Mucosa of descending colon (tissue), 3 donors: ENCODE measurements at regions not wholly inside any gene's neighbourhood (a gene's known extent, or its start where the extent isn't known, plus 50 kb on each side); places are given as distances from the start of the nearest gene placed in this dataset. TPM values are rescaled to one million over a fixed set of nuclear protein-coding genes. Genes with fewer than 3 reads are reported as not detected.

ENCODE experiments used
- ATAC-seq: fragments of 200-7000 bp; cut with Tn5 transposase; one replicate; pipeline ENCODE4 v1.9.1; 2020; ENCODE audit warnings: mild to moderate bottlenecking, moderate library complexity
- DNase-seq, 3 donors: peaks; one replicate each; pipeline ENCODE4 v3.0.0-alpha.2; 2020
- H3K36me3 ChIP-seq: fragments of 200-600 bp; one replicate; pipeline ENCODE4 v1.8.0; 2021; ENCODE audit warnings: low read depth, mild to moderate bottlenecking
- H3K4me1 ChIP-seq: fragments of 200-600 bp; one replicate; pipeline ENCODE4 v1.8.0; 2021; ENCODE audit warnings: low read depth, mild to moderate bottlenecking
- H3K4me3 ChIP-seq: fragments of 200-600 bp; one replicate; pipeline ENCODE4 v1.8.0; 2021; ENCODE audit warnings: mild to moderate bottlenecking
- H3K9me3 ChIP-seq: fragments of 200-600 bp; one replicate; pipeline ENCODE4 v1.8.0; 2021; ENCODE audit warnings: mild to moderate bottlenecking
- intact Hi-C, 2 donors: fragments of 100-400 bp; cut with DNase I in 1 of 2; cut with micrococcal nuclease in 1 of 2; formaldehyde crosslinking; loops; one replicate each; pipeline versions ENCODE4 v1.11.0 to v1.11.1; 2022; cut with DNase I, micrococcal nuclease
- microRNA-seq: library from miRNA; unstranded; fragments of <30 nt; microRNA quantifications from one replicate; pipeline ENCODE4, GENCODE V29; 2019
- TF ChIP-seq, protein P1 (sequence below): fragments of 200-600 bp; IDR thresholded peaks from one replicate; pipeline ENCODE4 v1.8.0; 2022; ENCODE audit warnings: antibody characterized with exemption, mild to moderate bottlenecking
- donor health status: DM: no; HTN: no; CAD: no; lungs with moderate emphysema.
- donor health status: DM: no; HTN: no; CAD: no.
- donor health status: DM: no; HTN: yes; CAD: no.

DNA sequence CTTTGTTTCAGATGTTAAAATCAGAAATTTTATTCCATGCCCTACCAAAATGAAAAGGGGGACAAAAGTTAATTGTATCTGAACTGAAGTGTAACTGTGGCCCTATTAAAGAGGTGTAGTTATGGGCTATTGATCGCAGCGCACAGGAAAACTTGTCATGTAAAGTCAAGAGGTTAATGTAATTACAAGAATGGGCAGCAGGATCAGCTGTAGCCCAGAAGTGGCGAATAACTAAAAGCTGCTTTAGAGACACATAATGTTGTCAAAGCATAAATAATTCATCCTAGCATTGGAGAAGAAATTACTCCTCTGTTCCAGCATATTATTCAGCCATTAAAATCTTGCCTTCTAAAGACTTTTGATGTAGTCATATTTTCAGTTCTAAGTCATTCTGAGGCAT, 211.8 kb downstream of the EPHA4 start:
- Histone ChIP-seq H3K36me3 (no peaks in the 10 kb centered on the region), H3K4me1 (no peaks in the 10 kb centered on the region), H3K9me3 (no peaks in the 10 kb centered on the region), H3K4me3 (no peak overlapping the region)
- TF ChIP-seq, protein P1, sequence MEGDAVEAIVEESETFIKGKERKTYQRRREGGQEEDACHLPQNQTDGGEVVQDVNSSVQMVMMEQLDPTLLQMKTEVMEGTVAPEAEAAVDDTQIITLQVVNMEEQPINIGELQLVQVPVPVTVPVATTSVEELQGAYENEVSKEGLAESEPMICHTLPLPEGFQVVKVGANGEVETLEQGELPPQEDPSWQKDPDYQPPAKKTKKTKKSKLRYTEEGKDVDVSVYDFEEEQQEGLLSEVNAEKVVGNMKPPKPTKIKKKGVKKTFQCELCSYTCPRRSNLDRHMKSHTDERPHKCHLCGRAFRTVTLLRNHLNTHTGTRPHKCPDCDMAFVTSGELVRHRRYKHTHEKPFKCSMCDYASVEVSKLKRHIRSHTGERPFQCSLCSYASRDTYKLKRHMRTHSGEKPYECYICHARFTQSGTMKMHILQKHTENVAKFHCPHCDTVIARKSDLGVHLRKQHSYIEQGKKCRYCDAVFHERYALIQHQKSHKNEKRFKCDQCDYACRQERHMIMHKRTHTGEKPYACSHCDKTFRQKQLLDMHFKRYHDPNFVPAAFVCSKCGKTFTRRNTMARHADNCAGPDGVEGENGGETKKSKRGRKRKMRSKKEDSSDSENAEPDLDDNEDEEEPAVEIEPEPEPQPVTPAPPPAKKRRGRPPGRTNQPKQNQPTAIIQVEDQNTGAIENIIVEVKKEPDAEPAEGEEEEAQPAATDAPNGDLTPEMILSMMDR = no peak
- DNase-seq (no peak), ATAC-seq (no peak)
- intact Hi-C loops = no loop called here

DNA sequence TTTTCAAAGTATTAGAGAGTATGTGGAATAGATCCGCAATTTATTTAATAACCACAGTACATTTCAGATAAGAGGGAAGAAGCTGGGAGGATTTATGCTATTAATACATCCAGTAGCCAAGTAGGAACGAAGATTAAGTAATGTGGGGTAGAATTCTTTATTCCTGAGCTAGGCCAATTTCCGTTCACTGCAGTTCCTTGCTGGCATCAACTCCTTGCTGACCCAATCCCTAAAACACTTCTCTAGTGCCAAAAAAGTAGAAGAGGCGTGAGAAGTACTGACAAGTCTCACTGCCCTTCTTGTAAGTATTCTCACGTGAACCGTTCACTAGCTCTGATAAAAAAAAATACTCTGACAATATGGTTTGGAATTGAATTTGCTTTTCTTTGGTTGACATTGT, 211.4 kb downstream of the EPHA4 start:
- DNase-seq (no peak), ATAC-seq (no peak)
- Histone ChIP-seq H3K36me3 (no peaks in the 10 kb centered on the region), H3K4me3 (no peak overlapping the region), H3K9me3 (no peaks in the 10 kb centered on the region), H3K4me1 (no peaks in the 10 kb centered on the region)
- TF ChIP-seq, protein P1 = no peak
- intact Hi-C loops = no loop called here

DNA sequence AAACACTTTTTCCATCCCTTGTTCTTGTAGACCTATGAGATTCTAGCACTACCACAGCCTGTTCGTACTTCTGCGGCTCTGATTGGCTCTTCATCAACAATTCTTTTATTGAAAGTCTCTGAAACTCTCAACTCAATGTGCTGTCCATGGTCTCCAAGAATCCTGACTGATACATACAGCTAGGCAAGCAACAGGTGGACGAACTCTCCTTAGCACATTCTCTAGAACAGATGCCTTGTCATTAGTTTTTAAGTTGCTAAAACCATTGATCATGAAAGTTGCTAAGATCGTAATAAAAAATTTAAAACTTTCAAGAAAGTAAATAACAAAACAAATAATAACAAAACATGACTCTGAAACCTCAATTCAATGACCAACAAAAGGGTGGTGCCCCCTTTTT, 210.5 kb downstream of the EPHA4 start:
- Histone ChIP-seq H3K36me3 (no peaks in the 10 kb centered on the region), H3K4me1 (no peaks in the 10 kb centered on the region), H3K4me3 (no peak overlapping the region), H3K9me3 (no peaks in the 10 kb centered on the region)
- ATAC-seq = no peak
- intact Hi-C loops = no loop called here
- DNase-seq = no peak
- TF ChIP-seq, protein P1 = no peak

GRCh38 chr2:221364672-221365071, 207.4 kb downstream of the EPHA4 start:
- intact Hi-C loops = no loop called here
- TF ChIP-seq, protein P1 = no peak
- DNase-seq (peak in 1 of 3 donors; percentile 3), ATAC-seq (peak; percentile 62)
- Histone ChIP-seq H3K4me1 (no peaks in the 10 kb centered on the region), H3K4me3 (no peak overlapping the region), H3K9me3 (no peaks in the 10 kb centered on the region), H3K36me3 (no peaks in the 10 kb centered on the region)

Small RNAs in the stretch of these regions (microRNA-seq; reads per million reads assigned to microRNA genes)
- not detected for gene MIR4268
